Activated naive CD4-positive, alpha-beta T cell treated with anti-CD3 and anti-CD28 coated beads for 36 hours (primary cell): ENCODE measurements at regions not wholly inside any gene's neighbourhood (a gene's known extent, or its start where the extent isn't known, plus 50 kb on each side); places are given as distances from the start of the nearest gene placed in this dataset.

Experiments used
- CTCF ChIA-PET: fragments of 350-600 bp; sonication (Branson Sonifier 250); formaldehyde crosslinking; loops from one replicate; lab custom pipeline; 2021; ENCODE audit warnings: antibody characterized with exemption; lab: Charles Lee
- DNase-seq: peaks from one replicate; pipeline ENCODE4 v3.0.0-alpha.2; 2020
- H3K27ac Mint-ChIP-seq: one replicate; pipeline ENCODE4 v1.8.0; 2021; ENCODE audit warnings: mild to moderate bottlenecking, mixed read lengths
- H3K27me3 Mint-ChIP-seq: one replicate; pipeline ENCODE4 v1.8.0; 2021; ENCODE audit warnings: low read depth, mixed read lengths
- H3K36me3 Mint-ChIP-seq: one replicate; pipeline ENCODE4 v1.8.0; 2021; ENCODE audit warnings: low read depth, mixed read lengths
- H3K4me1 Mint-ChIP-seq: one replicate; pipeline ENCODE4 v1.8.0; 2021; ENCODE audit warnings: low read depth, mixed read lengths
- H3K4me3 Mint-ChIP-seq: one replicate; pipeline ENCODE4 v1.8.0; 2021; ENCODE audit warnings: mild to moderate bottlenecking, moderate library complexity, mixed read lengths
- H3K9me3 Mint-ChIP-seq: one replicate; pipeline ENCODE4 v1.8.0; 2021; ENCODE audit warnings: mixed read lengths
- intact Hi-C: fragments of 100-400 bp; cut with micrococcal nuclease; formaldehyde crosslinking; loops from one replicate; pipeline ENCODE4 v1.15.1; 2023

DNA sequence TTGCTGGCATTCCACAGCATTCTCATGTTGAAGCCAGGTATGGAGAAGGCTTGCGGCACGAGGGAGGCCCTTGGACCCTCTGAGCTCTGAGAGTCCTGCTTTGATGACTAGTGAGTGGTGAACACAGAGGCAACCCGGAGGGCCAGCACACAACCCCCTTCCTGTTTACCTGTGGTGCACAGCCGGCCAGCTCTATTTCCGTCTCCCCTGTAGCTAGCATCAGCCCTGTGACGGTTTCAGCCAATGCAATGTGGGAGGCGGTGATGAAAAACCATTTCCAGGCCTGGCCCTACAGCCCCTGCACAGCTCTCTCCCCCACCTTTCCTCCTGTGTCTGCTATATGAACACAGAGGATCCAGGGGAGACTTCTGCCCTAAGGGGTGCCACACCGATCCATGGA, 76.8 kb upstream of the KLHL25 start:
- DNase-seq: no peak
- peaks cover 12% of the 10 kb centered on the region for H3K27me3 Mint-ChIP-seq
- no peaks in the 10 kb centered on the region for H3K9me3 Mint-ChIP-seq
- H3K36me3 Mint-ChIP-seq: no peaks in the 10 kb centered on the region
- no peak overlapping the region for H3K4me3 Mint-ChIP-seq
- CTCF ChIA-PET: no interaction called here
- H3K4me1 Mint-ChIP-seq: no peaks in the 10 kb centered on the region
- intact Hi-C loops: no loop called here
- H3K27ac Mint-ChIP-seq: no peak overlapping the region

DNA sequence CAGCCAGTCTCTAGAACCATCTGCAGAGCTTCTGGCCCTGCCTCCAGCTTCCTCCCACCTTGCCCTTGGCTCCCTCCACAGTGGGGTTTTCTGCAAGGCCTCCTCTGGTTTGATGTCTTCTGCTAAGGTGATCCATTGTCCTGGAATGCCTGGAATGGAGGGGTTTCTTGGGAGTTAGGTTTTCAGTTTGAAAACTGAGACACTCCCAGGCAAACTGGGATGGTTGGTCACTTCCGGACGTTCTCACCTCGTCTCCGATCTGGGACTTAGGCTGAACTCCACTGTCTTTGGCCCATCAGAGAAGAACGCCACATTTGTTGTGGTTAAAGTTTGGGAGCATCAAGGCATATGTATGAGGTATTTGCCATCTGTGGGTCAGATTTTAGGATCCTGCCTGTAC, 77.4 kb upstream of the KLHL25 start:
- DNase-seq: no peak
- intact Hi-C loops: no loop called here
- Mint-ChIP-seq H3K36me3 (no peaks in the 10 kb centered on the region), H3K27me3 (peaks cover 12% of the 10 kb centered on the region), H3K27ac (no peak overlapping the region), H3K4me3 (no peak overlapping the region), H3K9me3 (no peaks in the 10 kb centered on the region), H3K4me1 (no peaks in the 10 kb centered on the region)
- CTCF ChIA-PET: no interaction called here

DNA sequence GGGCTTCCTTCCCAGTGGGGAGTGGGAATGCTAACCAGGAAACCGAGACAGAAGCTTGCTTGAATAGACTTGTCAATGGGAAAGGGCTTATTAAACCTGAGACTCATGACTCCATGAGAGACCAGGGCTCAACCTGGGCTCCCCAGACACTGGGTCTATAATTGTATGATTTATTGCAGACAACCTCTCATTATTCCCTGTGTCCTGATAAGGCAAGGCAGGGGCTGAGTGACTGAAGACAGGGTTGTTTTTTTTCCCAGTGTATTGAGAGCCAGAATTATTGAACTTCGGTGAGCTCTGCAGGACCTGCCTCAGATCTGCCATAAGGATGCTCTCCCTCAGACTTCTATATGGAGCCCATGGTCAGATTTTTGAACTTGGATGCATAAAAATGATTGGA, 79.5 kb upstream of the KLHL25 start:
- Mint-ChIP-seq H3K27ac (no peak overlapping the region), H3K36me3 (no peaks in the 10 kb centered on the region), H3K4me3 (no peak overlapping the region), H3K4me1 (no peaks in the 10 kb centered on the region), H3K9me3 (no peaks in the 10 kb centered on the region), H3K27me3 (peaks cover 16% of the 10 kb centered on the region)
- CTCF ChIA-PET: no interaction called here
- intact Hi-C loops: no loop called here
- DNase-seq: no peak

DNA sequence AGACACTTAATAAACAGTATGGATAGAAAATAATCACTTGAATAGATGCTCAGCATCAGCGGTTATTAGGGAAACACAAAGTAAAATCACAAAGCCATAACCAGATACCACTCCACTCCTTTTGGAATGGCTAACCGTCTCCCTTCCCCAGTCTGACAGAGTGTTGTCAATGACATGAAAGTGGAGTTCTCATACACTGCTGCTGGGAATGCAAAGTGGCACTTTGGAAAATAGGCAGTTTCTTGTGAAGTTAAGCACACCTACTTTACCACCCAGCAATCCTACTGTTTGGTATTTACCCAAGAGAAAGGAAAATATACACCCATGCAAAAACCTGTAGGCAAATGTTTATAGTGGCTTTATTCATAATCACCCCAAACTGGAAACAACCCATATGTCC, 81.0 kb upstream of the KLHL25 start:
- H3K36me3 Mint-ChIP-seq: no peaks in the 10 kb centered on the region
- intact Hi-C loops: no loop called here
- CTCF ChIA-PET: no interaction called here
- H3K4me1 Mint-ChIP-seq: no peaks in the 10 kb centered on the region
- no peak overlapping the region for H3K27ac Mint-ChIP-seq
- no peak overlapping the region for H3K4me3 Mint-ChIP-seq
- H3K27me3 Mint-ChIP-seq: peaks cover 23% of the 10 kb centered on the region
- DNase-seq: no peak
- no peaks in the 10 kb centered on the region for H3K9me3 Mint-ChIP-seq

DNA sequence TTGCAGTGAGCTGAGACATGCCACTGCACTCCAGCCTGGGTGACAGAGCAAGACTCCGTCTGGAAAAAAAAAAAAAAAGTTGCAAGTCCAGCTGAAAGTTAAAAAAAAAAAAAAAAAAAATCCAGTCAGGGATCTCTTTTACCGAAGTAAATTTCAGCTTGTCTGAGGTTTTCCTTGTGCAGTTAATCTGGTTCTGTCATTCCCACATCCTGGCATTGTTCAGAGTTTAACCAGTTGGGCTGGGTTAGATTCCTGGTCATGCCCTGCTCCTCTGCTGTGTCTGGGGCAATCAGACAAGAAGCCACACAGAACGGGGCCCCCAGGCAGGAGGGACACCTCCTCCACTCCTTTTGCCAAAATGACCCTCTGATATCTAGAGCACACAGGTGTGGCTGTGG, 84.1 kb upstream of the KLHL25 start:
- Mint-ChIP-seq H3K4me1 (no peaks in the 10 kb centered on the region), H3K36me3 (no peaks in the 10 kb centered on the region), H3K27me3 (peaks cover 17% of the 10 kb centered on the region), H3K4me3 (no peak overlapping the region), H3K27ac (no peak overlapping the region), H3K9me3 (no peaks in the 10 kb centered on the region)
- no peak for DNase-seq
- CTCF ChIA-PET: interaction anchor here (0.6 kb wide), 2 partner anchors 155 to 1199 kb away, joined by 3 read pairs; no protein-coding TSS in a partner anchor
- intact Hi-C loops: no loop called here

DNA sequence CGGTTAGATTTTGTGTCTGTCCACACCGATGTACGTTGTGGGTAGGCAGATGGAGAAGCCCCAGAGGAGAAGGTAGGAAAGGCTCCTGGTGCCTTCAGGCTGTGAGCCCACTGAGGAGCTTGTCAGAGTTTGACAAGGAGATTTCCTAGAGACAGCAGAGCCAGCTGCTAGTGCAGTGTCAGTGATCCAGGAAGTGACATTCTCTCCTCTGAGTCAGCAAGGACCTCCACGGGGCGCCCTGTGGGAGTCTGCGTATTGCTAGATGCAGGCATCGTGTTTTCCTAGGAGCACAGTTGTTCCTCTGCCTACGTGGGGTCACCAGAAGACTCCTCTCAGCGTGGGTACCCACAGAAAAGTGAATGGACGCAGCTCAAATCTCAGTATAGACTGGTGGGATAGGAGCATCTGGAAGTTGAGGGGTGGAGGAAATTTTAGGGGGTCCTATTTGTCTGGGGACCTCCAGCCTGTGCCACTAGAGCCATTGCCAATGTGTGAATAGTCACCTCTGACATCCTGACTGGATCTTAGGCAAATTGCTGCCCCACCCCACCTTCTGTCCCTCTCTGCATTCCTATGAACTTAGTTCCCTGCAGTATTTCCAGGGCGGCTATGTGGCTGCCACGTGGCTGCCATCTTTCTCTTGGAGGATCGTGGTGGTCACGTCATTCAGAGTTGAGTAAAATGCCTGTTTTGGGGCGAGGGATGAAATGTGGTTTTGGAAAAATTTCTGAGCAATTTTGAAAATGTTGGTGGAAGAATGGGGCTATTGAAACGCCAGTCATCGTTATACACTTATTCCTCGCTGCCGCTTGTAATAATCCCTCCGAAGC, 84.8 kb upstream of the KLHL25 start:
- Mint-ChIP-seq H3K4me3 (no peak overlapping the region), H3K36me3 (no peaks in the 10 kb centered on the region), H3K27me3 (peaks cover 17% of the 10 kb centered on the region), H3K27ac (no peak overlapping the region), H3K4me1 (no peaks in the 10 kb centered on the region), H3K9me3 (no peaks in the 10 kb centered on the region)
- no peak for DNase-seq
- intact Hi-C loops: no loop called here
- CTCF ChIA-PET: no interaction called here

DNA sequence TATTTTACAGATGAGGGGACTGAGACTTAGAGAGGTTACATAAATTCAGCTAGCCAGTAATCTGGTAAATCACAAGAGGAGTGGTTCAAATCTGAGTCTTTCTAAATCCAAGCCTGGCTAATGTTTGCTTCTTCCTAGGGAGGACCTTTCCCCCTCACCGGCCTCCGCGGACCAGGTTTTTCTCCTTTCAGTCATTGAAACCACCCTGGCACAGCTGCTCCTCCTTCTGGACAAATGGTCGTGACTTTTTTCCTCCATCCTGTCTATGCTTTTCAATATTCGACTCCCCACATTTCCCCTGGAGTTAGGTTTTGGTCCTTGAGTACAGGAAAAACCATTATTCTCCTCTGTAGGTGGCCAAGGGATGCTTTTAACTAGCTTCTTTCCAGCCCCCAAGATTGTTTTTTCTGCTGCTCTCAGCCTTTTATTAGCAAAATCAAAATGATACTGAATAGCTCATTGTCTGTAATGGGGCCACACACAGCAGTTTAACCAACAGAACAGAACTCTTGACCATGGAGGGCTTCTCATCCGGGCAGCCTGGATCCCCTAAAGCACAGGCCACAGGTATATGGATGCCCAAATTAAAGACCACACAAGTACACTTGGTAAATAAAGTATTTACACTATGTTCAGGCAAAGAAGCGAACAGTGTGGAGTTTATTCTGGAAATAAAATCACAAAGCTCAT, 85.9 kb upstream of the KLHL25 start:
- no peak for DNase-seq
- Mint-ChIP-seq H3K27me3 (peaks cover 19% of the 10 kb centered on the region), H3K9me3 (no peaks in the 10 kb centered on the region), H3K4me1 (no peaks in the 10 kb centered on the region), H3K27ac (no peak overlapping the region), H3K36me3 (no peaks in the 10 kb centered on the region), H3K4me3 (no peak overlapping the region)
- CTCF ChIA-PET: no interaction called here
- intact Hi-C loops: no loop called here

DNA sequence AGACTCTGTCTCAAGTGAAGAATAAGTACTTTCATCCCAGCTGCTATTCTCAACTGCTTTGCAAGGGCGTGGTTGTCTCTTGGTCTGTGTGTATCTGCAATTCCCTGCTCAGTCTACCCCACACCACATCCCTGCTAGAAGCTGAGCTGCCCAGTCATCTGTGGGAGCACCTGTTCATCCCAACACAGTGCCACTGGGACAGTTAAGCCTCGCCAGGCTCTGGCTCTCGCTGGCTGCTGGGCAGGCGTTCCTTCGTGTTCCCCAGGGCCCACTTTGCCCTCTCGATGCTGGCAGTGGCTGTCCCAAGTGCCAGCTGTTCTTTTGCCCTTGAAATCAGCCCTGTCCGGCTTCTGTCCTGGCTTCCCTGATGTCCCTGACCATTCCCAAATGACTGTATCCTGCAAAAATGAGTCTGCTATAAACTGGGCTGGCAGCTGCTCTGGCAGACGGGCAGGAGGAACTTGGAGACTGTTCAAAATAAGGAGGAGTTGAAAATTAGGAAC, 91.6 kb upstream of the KLHL25 start:
- no peaks in the 10 kb centered on the region for H3K9me3 Mint-ChIP-seq
- H3K27me3 Mint-ChIP-seq: peaks cover 2% of the 10 kb centered on the region
- no peaks in the 10 kb centered on the region for H3K36me3 Mint-ChIP-seq
- DNase-seq: no peak
- CTCF ChIA-PET: interaction anchor here (1.4 kb wide), 1 partner anchor 9 kb away, joined by 4 read pairs; no protein-coding TSS in a partner anchor
- H3K4me1 Mint-ChIP-seq: no peaks in the 10 kb centered on the region
- no peak overlapping the region for H3K27ac Mint-ChIP-seq
- H3K4me3 Mint-ChIP-seq: no peak overlapping the region
- intact Hi-C loops: no loop called here

DNA sequence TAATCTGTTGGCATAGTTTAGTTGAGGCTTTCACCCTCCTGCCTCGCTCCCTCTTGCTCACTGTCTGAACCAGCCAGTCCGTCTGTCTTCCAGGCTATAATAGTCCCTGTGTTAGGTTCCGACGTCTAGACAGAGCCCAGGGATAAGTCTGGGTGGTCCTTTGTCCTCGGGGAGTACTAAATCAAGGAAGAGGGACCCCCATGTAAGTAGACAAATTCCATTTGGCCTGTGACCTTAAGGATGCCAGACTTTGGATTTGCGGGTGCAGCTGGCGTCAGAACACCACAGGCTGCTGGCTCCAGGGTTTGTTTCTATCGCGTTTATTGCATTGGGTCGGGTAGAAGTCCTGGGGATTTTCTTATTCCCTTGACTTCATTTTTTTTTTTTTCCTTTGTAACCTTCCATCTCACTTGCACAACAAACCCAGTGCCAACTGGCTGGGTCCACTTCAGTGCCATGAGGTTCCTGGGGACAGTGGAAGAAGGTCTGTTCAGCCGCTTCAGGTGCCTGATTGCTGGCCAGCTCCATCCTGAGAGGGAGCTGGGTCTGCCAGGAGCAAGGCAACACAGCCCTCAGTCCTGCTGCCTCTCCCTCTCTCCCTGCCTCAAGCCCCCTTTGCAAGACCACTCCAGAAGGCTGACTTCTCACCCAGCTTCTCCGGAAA, 95.4 kb upstream of the KLHL25 start:
- Mint-ChIP-seq H3K4me1 (no peaks in the 10 kb centered on the region), H3K27me3 (peaks cover 9% of the 10 kb centered on the region), H3K36me3 (no peaks in the 10 kb centered on the region), H3K27ac (no peak overlapping the region), H3K4me3 (no peak overlapping the region), H3K9me3 (no peaks in the 10 kb centered on the region)
- DNase-seq: no peak
- CTCF ChIA-PET: no interaction called here
- intact Hi-C loops: no loop called here

DNA sequence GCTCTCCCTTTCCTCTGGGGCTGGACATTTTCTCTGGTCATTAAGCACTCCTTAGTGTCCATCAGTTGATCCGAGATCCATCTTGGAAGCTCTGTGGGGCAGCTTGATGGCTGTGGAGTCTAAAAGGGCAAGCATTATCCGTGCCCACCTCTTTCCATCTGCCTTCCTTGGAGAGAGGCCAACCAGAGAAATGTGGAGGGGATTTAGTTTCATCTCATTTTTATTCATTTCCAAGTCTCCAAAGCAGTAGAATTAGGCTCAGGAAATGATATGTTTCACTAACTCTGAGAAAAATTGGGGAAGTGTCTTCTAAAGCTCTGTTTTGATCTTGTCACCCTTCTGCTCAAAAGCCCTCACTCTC, 95.9 kb upstream of the KLHL25 start:
- intact Hi-C loops: no loop called here

DNA sequence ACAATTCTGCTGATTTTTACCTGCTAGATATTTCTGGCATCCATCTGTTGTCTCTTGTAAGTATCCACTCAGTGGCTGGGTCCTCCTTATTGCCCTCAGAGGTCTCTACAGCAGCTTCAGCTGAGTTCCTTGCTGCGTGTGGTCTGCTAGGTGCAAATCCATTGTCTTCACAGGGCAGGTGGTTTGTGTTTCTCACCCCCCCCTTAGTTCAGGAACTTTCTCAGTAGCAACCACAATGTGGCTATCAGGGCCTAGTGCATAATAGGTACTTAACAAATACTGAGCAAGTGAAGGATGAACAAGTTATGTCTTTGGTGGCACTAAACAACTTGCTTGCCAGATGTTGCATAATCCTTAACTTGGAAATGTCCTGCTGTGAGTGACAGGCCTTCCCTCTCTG, 96.7 kb upstream of the KLHL25 start:
- DNase-seq: no peak
- Mint-ChIP-seq H3K36me3 (no peaks in the 10 kb centered on the region), H3K27ac (no peak overlapping the region), H3K4me3 (no peak overlapping the region), H3K9me3 (no peaks in the 10 kb centered on the region), H3K27me3 (peaks cover 11% of the 10 kb centered on the region), H3K4me1 (no peaks in the 10 kb centered on the region)
- CTCF ChIA-PET: no interaction called here
- intact Hi-C loops: no loop called here

More for the DNA sequence above, 95.9 kb upstream of the KLHL25 start:
- peaks cover 10% of the 10 kb centered on the region for H3K27me3 Mint-ChIP-seq
- CTCF ChIA-PET: no interaction called here
- DNase-seq: no peak
- no peak overlapping the region for H3K4me3 Mint-ChIP-seq
- H3K9me3 Mint-ChIP-seq: no peaks in the 10 kb centered on the region
- no peaks in the 10 kb centered on the region for H3K36me3 Mint-ChIP-seq
- no peaks in the 10 kb centered on the region for H3K4me1 Mint-ChIP-seq
- no peak overlapping the region for H3K27ac Mint-ChIP-seq

DNA sequence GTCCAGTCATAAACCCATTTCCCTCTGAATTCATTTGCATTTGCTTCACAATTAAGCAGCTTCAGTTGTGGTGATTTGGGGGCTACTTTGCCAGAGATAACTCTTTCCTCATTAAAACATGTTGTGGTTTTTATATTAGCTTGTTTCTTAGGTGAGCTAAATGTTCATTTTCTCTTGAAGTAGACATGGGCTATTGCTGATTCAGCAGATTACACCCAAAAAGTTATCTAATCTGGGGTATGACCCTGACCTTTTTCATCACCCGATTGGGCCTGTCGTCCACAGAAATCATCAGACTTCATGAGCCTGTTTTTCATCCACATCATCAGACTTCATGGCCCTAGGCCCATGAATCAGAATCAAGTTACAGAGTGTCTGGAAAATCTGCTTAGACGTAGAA, 97.5 kb upstream of the KLHL25 start:
- CTCF ChIA-PET: interaction anchor here (0.7 kb wide), 1 partner anchor 523 kb away, joined by 3 read pairs; no protein-coding TSS in a partner anchor
- Mint-ChIP-seq H3K9me3 (no peaks in the 10 kb centered on the region), H3K4me3 (no peak overlapping the region), H3K27me3 (peaks cover 14% of the 10 kb centered on the region), H3K27ac (no peak overlapping the region), H3K4me1 (no peaks in the 10 kb centered on the region), H3K36me3 (no peaks in the 10 kb centered on the region)
- intact Hi-C loops: no loop called here
- no peak for DNase-seq
